ENCODE measurements at regions not wholly inside any gene's neighbourhood (a gene's known extent, or its start where the extent isn't known, plus 50 kb on each side); places are given as distances from the start of the nearest gene placed in this dataset.
A peak's percentile ranks its signal among the peaks of the same experiment; 100 is the strongest.

- Histone ChIP-seq H3K27ac (no peak overlapping the region), H3K4me1 (ENCODE audit: insufficient read depth) (peaks cover 5% of the 10 kb centered on the region), H3K4me2 (no peak overlapping the region), H3K27me3 (no peaks in the 10 kb centered on the region), H3K4me3 (no peak overlapping the region), H3K36me3 (replicated peaks; ENCODE audit: insufficient read depth, low read depth) (no peaks in the 10 kb centered on the region), H3K79me2 (no peaks in the 10 kb centered on the region), H4K20me1 (ENCODE audit: insufficient read depth, poor library complexity, severe bottlenecking) (no peaks in the 10 kb centered on the region), H2AFZ (no peak overlapping the region), H3K9me3 (ENCODE audit: low read depth) (no peaks in the 10 kb centered on the region), H3K9me2 (replicated peaks; ENCODE audit: insufficient read depth) (no peaks in the 10 kb centered on the region)
- 81% methylated on average over 9 of the region's 9 CpGs for WGBS (ENCODE audit: low lambda C conversion rate, missing lambda C conversion rate)
- no peak for DNase-seq (ENCODE audit: low spot score)
- TF ChIP-seq EZH2phosphoT487 (IDR thresholded peaks at IDR 0.05; ENCODE audit: low read depth, severe bottlenecking, unreplicated experiment): no peak
Observed at GRCh38 chr1:8251635-8252034, 66.3 kb upstream of the SLC45A1 start.

DNA sequence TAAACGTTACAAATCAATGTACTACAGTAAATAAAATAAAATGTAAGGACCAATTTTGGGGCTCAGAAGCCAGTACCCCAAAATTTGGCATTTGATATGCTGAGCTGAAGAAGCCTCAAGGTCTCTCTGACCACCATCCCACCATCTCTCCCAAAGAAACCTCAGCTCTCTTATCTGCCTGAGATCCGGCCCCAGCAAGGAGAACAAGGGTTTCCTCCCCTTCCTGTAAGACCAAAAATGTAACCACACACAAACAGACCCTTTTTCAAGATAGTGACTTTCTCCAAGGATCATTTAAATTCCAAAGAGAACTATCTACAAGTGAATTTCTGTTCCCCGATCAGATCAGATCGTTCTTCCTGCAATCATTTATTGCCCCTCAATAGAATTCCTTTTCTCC lies 68.1 kb upstream of the SLC45A1 start:
- Histone ChIP-seq H3K4me3 (no peak overlapping the region), H3K27ac (no peak overlapping the region), H3K4me2 (no peak overlapping the region), H4K20me1 (ENCODE audit: insufficient read depth, poor library complexity, severe bottlenecking) (no peaks in the 10 kb centered on the region), H3K27me3 (no peaks in the 10 kb centered on the region), H3K79me2 (no peaks in the 10 kb centered on the region), H3K9me2 (replicated peaks; ENCODE audit: insufficient read depth) (no peaks in the 10 kb centered on the region), H3K4me1 (ENCODE audit: insufficient read depth) (peaks cover 5% of the 10 kb centered on the region), H3K36me3 (replicated peaks; ENCODE audit: insufficient read depth, low read depth) (no peaks in the 10 kb centered on the region), H2AFZ (no peak overlapping the region), H3K9me3 (ENCODE audit: low read depth) (no peaks in the 10 kb centered on the region)
- no peak for TF ChIP-seq EZH2 (IDR thresholded peaks at IDR 0.05; ENCODE audit: borderline replicate concordance)
- TF ChIP-seq, protein P1, sequence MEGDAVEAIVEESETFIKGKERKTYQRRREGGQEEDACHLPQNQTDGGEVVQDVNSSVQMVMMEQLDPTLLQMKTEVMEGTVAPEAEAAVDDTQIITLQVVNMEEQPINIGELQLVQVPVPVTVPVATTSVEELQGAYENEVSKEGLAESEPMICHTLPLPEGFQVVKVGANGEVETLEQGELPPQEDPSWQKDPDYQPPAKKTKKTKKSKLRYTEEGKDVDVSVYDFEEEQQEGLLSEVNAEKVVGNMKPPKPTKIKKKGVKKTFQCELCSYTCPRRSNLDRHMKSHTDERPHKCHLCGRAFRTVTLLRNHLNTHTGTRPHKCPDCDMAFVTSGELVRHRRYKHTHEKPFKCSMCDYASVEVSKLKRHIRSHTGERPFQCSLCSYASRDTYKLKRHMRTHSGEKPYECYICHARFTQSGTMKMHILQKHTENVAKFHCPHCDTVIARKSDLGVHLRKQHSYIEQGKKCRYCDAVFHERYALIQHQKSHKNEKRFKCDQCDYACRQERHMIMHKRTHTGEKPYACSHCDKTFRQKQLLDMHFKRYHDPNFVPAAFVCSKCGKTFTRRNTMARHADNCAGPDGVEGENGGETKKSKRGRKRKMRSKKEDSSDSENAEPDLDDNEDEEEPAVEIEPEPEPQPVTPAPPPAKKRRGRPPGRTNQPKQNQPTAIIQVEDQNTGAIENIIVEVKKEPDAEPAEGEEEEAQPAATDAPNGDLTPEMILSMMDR (IDR thresholded peaks at IDR 0.05; ENCODE audit: poor library complexity): no peak
- no peak for TF ChIP-seq EZH2phosphoT487 (IDR thresholded peaks at IDR 0.05; ENCODE audit: low read depth, severe bottlenecking, unreplicated experiment)
- no peak for DNase-seq (ENCODE audit: low spot score)
- 52% methylated on average over 4 of the region's 4 CpGs for WGBS (ENCODE audit: low lambda C conversion rate, missing lambda C conversion rate)

DNA sequence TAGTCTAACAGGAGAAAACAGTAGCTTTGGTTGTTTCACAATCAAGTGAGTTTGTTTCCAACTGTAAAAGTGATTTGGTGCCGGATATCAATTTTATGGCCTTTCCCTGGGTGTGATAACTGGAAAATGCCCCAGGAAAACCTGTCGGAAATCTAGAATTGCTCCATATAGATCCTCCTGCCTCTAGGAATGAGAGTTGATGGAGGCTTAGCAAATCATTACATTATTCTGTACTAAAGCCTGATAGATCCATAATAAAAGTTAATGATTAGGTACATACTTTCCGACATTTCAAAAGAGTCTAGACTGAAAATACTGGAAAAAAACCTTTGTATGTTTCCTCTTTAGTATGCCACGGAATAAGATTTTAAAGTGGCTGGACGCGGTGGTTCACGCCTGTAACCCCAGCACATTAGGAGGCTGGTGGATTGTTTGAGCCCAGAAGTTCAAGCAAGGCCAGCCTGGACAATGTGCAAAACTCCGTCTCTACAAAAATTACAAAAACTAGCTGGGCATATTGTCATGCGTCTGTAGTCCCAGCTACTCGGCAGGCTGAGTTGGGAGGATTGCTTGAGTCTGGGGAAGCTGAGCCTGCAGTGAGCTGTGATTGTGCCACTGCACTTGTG lies 70.0 kb upstream of the SLC45A1 start:
- TF ChIP-seq EZH2 (IDR thresholded peaks at IDR 0.05; ENCODE audit: borderline replicate concordance) (no peak), EZH2phosphoT487 (IDR thresholded peaks at IDR 0.05; ENCODE audit: low read depth, severe bottlenecking, unreplicated experiment) (no peak)
- TF ChIP-seq, protein P1 (IDR thresholded peaks at IDR 0.05; ENCODE audit: poor library complexity): no peak
- H3K27ac ChIP-seq: peak overlapping the region; percentile 60

GRCh38 chr1:8244304-8244703 lies 73.6 kb upstream of the SLC45A1 start:
- Histone ChIP-seq H3K4me1 (ENCODE audit: insufficient read depth) (peaks cover 5% of the 10 kb centered on the region), H4K20me1 (ENCODE audit: insufficient read depth, poor library complexity, severe bottlenecking) (no peaks in the 10 kb centered on the region), H3K4me2 (no peak overlapping the region), H3K4me3 (no peak overlapping the region), H3K36me3 (replicated peaks; ENCODE audit: insufficient read depth, low read depth) (no peaks in the 10 kb centered on the region), H3K79me2 (no peaks in the 10 kb centered on the region), H3K9me3 (ENCODE audit: low read depth) (no peaks in the 10 kb centered on the region), H3K27ac (no peak overlapping the region), H2AFZ (no peak overlapping the region), H3K27me3 (no peaks in the 10 kb centered on the region), H3K9me2 (replicated peaks; ENCODE audit: insufficient read depth) (no peaks in the 10 kb centered on the region)
- no peak for DNase-seq (ENCODE audit: low spot score)
- 72% methylated on average over 4 of the region's 4 CpGs for WGBS (ENCODE audit: low lambda C conversion rate, missing lambda C conversion rate)
- TF ChIP-seq EZH2phosphoT487 (IDR thresholded peaks at IDR 0.05; ENCODE audit: low read depth, severe bottlenecking, unreplicated experiment): no peak
- TF ChIP-seq EZH2 (IDR thresholded peaks at IDR 0.05; ENCODE audit: borderline replicate concordance): no peak

More for the DNA sequence above, 70.0 kb upstream of the SLC45A1 start:
- Histone ChIP-seq H3K9me2 (replicated peaks; ENCODE audit: insufficient read depth) (no peaks in the 10 kb centered on the region), H3K9me3 (ENCODE audit: low read depth) (no peaks in the 10 kb centered on the region), H3K4me2 (no peak overlapping the region), H3K4me3 (no peak overlapping the region), H3K79me2 (no peaks in the 10 kb centered on the region), H3K27me3 (no peaks in the 10 kb centered on the region), H2AFZ (no peak overlapping the region), H4K20me1 (ENCODE audit: insufficient read depth, poor library complexity, severe bottlenecking) (no peaks in the 10 kb centered on the region), H3K4me1 (ENCODE audit: insufficient read depth) (peaks cover 5% of the 10 kb centered on the region), H3K36me3 (replicated peaks; ENCODE audit: insufficient read depth, low read depth) (no peaks in the 10 kb centered on the region)
- WGBS (ENCODE audit: low lambda C conversion rate, missing lambda C conversion rate): 72% methylated on average over 10 of the region's 10 CpGs
- peak; percentile 52 for DNase-seq (ENCODE audit: low spot score)

Measured in hepatocyte (in vitro differentiated cells).